HG03066 (cell line): ENCODE measurements at regions not wholly inside any gene's neighbourhood (a gene's known extent, or its start where the extent isn't known, plus 50 kb on each side); places are given as distances from the start of the nearest gene placed in this dataset.

ENCODE experiments used
- ATAC-seq: cut with Tn5 transposase; IDR thresholded peaks from one replicate; pipeline ENCODE4 v1.9.1; 2021; ENCODE audit warnings: low read depth; ENCODE audit not compliant: unreplicated experiment

DNA sequence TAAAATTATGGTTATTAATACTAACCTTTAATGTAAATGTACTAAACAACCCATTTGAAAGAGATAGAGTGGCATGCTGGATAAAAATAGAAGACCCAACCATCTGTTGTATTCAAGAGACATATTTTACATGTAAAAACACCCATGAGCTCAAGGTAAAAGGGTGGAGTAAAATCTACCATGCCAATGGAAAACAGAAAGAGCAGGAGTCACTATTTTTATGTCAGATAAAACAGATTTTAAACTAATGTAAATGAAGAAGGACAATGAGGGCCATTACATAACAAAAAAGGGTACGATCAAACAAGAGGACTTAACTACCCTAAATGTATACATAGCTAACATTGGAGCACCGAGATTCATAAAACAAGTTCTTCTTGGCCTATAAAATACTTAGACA, 66.3 kb downstream of the ITM2A start:
- no peak for ATAC-seq

DNA sequence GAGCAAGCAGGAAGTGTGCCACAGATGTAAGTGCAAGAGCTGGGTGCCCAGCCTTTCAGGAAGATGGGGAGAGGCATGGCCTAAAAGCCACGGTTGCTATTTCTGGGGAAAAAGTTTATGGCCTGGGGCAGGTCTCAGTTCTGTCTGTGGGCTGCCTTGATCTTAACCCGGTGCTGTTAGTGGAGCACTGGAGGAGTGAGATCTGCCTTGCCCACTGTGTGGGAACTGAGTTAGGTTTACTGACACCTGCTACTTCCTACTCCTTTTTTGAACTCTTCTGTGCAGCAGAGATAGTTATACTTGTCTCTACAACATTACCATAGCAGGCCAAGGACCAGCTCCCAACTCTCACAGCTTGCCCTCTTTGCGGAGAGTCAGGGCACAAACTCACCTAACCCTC, 76.5 kb downstream of the ITM2A start:
- no peak for ATAC-seq

DNA sequence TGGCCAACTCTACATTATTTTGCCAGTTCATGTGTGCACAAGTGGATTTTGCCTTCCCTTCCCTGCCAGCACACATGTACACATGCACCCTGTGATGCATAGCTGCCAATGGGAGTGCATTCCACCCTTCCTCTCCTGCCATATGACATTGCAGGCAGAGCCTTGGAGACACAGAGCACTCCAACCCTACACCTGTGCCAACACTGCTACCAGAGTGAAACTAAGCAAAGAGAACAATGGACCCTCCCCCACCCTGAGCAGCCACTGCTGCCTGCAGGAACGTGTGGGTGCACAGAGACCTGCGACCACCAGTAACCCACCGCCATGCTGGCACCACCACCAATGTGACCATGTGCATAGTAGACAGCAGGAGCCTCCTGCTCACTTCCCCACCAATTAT, 78.4 kb downstream of the ITM2A start:
- no peak for ATAC-seq

DNA sequence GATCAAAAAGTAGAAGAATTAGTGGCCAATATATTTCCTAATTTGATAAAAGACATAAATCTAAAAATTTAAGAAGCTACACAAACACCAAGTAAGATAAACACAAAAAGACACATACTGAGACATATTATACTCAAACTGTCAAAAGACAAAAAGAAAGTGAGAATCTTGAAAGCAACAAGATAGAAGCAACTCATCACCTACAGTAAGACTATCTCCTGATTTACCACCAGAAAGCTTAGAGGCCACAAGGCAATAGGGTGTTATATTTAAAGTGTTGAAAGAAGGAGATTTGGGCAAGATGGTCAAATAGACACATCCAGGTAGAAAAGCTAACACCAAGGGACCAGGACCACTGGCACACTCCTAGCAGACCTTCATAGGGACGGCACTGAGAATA, 79.4 kb downstream of the ITM2A start:
- ATAC-seq, result no peak

DNA sequence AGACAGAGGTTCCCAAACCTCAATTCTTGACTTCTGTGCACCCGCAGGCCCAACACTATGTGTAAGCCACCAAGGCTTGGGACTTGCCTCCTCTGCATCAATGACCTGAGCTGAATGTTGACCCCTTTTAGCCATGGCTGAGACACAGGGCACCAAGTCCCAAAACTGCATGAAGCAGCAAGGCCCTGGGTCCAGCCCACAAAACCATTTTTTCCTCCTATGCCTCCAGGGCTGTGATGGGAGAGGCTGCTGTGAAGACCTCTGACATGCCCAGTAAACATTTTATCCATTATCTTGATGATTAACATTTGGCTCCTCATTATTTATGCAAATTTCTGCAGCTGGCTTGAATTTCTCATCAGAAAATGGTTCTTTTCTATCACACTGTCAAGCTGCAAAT, 85.4 kb downstream of the ITM2A start:
- ATAC-seq, result no peak

DNA sequence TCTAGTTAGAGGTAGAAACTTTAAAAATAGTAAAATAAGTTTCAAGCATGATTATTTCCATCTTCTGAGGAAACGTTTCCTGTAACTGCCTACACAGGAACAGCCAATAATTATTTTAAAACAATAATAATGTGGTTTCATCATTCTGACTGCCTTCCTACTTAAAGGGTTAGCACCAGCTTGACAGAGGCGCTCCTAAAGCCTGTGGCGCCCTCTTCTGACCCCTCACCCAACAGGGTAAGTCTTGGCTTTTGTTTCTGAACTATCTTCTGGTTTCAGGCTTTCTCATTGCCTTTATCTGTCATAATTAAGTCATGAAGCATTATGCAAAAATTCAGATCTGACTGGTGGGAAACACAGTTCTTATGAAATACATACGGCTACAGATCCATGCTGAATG, 96.7 kb downstream of the ITM2A start:
- peak; percentile 95 for ATAC-seq

DNA sequence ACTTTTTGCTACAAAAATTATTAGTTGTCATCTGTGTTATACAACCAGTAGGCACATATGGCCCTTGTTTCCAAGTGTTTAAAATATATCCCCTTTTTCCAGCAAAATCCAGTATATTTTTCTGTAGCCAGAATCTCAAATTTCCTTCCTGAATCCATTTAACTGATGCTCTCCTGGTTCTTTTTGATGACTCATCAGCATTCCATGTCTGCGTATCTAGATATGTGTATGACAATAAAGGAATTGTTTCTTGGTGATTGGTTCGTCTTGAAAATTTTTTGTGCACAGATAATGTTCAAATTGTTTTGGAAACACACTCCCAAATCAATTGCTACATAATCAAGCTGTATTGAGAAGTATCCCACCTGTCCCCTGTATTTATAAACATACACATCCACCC, 98.3 kb downstream of the ITM2A start:
- ATAC-seq, result no peak

DNA sequence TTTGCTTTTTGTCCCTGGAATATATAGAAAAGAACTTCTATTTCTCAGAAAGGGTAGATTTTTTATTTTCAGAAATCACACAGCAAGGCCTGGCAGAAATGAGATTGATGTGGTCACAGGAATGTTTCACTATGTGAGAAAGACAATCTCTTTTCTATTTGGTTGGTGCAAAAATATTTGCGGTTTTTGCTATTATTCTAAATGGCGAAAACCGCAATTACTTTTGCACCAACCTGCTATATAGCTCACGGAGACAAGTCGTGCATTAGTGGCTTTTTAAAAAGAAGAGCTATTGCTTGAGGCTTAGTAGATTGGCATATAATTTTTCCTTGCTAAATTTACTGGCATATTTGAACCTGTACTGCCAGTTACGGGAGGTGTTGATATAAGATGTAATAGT, 100.4 kb downstream of the ITM2A start:
- no peak for ATAC-seq

DNA sequence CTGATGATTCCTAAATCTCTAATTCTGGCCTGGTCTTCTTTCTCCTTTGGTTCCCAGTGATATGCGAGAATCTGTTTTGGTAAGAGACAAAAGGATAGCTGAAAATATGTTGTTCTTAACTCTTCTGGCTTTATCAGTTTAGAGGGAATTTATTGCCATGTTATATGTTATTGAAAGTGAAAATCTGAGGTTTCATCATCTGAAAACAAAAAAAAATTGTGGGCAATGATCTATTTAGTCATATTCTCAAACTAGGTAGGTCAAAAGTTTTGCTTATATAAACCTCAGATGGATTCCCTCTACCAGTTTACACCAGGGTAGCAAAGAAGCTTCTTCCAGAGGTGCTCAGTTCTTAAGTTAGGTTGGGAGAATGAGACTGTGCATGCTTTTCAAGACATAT, 103.6 kb downstream of the ITM2A start:
- ATAC-seq, result no peak

DNA sequence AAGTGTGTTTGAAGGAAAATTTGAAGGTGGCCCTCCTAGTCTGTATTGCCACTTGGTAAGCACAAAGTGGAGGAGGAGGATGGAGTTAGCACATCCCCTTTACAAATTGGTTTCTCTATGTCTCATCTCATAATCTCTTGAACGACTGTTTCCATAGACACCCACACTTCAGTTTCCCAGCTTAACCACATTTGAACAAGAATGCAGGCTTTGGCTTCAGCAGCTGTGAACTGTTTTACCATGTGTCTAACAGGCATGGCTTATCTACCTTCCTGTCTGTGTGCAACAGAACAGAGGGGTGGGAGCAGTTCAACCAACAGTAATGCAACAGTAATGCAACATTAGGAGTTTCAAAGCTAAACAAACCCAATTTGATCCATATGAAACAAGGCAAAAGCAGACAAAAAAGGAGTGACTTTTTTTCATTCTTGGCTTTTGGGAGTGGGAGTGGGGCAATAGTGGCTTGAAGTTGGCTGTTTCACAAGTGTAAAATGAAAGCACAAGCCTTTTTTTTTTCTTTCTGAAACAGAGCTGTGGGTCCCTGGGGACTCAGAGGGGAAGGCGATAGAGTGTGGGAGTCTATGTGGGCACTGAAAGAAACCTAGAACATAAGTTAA, 108.0 kb downstream of the ITM2A start:
- ATAC-seq, result peak; percentile 84

DNA sequence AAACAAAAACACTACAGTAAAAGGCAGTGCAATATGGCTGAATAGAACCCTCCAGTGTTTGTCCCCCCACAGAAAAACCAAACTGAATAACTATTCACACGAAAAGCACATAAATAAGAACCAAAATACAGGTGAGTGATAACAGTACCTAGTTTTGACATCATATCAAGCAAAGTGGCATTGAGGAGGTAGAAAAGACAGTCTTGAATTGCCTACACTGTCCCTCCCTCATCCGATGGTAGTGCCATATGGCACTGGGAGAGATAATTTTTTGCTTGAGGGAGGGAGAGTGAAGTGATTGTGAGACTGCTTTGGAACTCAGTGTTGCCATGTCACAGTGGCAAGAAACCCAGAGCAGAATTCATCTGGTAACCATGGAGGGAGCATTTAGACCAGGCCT, 99.2 kb downstream of the GPR174 start:
- no peak for ATAC-seq

DNA sequence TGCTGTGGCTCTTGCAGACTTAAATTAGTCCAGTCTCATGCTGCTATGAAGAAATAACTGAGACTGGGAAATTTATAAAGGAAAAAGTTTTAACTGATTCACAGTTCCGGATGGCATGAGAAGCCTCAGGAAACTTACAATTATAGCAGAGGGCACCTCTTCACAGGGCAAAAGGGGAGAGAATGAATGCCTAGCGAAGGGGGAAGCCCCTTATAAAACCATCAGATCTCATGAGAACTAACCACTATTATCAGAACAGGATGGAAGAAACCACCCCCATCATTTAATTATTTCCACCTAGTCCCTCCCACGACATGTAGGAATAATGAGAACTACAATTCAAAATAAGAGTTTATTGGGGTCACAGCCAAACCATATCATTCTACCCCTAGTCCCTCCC, 91.4 kb downstream of the GPR174 start:
- ATAC-seq, result no peak

DNA sequence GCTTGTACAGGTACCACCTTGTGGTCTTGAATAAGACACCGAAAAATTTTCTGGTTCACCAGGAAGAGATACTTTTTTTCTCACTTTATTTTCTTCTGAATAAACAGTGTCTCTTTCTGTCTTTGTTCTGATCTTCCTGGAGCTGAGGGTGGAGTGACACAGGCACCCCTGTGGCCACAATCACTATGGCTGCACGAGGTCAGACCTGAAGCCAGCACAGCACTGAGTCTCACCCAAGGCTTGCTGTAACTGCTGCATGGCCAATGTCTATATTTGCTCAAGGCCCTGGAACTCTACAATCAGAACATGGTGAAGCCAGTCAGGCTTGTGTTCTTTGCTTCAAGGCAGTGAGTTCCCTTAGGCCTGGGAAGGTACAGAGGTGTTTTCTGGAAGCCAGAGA, 87.2 kb downstream of the GPR174 start:
- no peak for ATAC-seq
